ENCODE measurements at regions not wholly inside any gene's neighbourhood (a gene's known extent, or its start where the extent isn't known, plus 50 kb on each side); places are given as distances from the start of the nearest gene placed in this dataset.
"Not testable (repeated sequence)": the region's sequence is repeated elsewhere in the genome, so short reads cannot be mapped to it uniquely, and the experiment has no call there.

DNA sequence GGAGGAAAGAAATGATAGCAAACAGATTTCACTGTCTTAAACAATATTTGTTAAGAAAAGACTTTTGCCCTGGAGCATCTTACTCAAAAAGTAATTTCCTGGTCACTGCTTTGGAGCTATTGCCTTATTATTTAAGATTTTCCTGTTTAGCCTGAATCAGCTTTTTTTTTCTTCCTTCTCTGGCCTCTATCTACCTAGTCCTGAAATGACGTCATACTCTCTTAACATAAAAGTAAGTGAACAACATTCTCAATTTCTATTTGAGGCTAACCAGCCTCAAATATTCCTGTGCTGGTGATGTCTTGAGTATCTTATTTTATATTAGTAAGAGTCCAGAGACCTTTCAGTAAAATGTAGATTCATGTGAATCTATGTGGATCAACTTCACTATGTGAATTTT, 221.9 kb upstream of the ALCAM start:
- no peaks in the 10 kb centered on the region for H4K20me1 ChIP-seq (ENCODE audit: control insufficient read depth, extremely low read depth, insufficient read depth, low read length)
- H3K4me2 ChIP-seq (ENCODE audit: control insufficient read depth, extremely low read depth, insufficient read depth, low read depth, low read length), result no peak overlapping the region
- H3K4me1 ChIP-seq (ENCODE audit: control insufficient read depth, extremely low read depth, insufficient read depth, low read length), result no peaks in the 10 kb centered on the region
- no peak overlapping the region for H2AFZ ChIP-seq (ENCODE audit: control insufficient read depth, low read length)
- TF ChIP-seq, protein P1, sequence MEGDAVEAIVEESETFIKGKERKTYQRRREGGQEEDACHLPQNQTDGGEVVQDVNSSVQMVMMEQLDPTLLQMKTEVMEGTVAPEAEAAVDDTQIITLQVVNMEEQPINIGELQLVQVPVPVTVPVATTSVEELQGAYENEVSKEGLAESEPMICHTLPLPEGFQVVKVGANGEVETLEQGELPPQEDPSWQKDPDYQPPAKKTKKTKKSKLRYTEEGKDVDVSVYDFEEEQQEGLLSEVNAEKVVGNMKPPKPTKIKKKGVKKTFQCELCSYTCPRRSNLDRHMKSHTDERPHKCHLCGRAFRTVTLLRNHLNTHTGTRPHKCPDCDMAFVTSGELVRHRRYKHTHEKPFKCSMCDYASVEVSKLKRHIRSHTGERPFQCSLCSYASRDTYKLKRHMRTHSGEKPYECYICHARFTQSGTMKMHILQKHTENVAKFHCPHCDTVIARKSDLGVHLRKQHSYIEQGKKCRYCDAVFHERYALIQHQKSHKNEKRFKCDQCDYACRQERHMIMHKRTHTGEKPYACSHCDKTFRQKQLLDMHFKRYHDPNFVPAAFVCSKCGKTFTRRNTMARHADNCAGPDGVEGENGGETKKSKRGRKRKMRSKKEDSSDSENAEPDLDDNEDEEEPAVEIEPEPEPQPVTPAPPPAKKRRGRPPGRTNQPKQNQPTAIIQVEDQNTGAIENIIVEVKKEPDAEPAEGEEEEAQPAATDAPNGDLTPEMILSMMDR (optimal IDR thresholded peaks at IDR 0.05 in 1 of 3, IDR thresholded peaks at IDR 0.05 in 1 of 3, conservative IDR thresholded peaks at IDR 0.05 in 1 of 3; ENCODE audit: extremely low read depth in 1 of 3, insufficient read depth in 2 of 3, low read length in 3 of 3), result no peak
- H3K79me2 ChIP-seq (ENCODE audit: control insufficient read depth, insufficient read depth, low read length), result no peaks in the 10 kb centered on the region
- DNase-seq (ENCODE audit: low read depth, low spot score), result no peak
- H3K27me3 ChIP-seq (ENCODE audit: control insufficient read depth, extremely low read depth, insufficient read depth, low read length), result no peaks in the 10 kb centered on the region
- no peaks in the 10 kb centered on the region for H3K9me3 ChIP-seq (ENCODE audit: control insufficient read depth, low read depth, low read length)
- H3K36me3 ChIP-seq (ENCODE audit: control insufficient read depth in 2 of 2, extremely low read depth in 1 of 2, insufficient read depth in 2 of 2, low read length in 2 of 2), result no peaks in the 10 kb centered on the region
- H3K27ac ChIP-seq (ENCODE audit: control insufficient read depth, insufficient read depth, low read length), result no peak overlapping the region
- H3K9ac ChIP-seq (ENCODE audit: control insufficient read depth, extremely low read depth, insufficient read depth, low read length), result no peak overlapping the region
- no peaks in the 10 kb centered on the region for H3K9me1 ChIP-seq (ENCODE audit: control insufficient read depth, extremely low read depth, insufficient read depth, low read length)
- dilution Hi-C loops (cut with MboI; ENCODE audit: extremely low pct_ligation_motif_present, low sequenced_read_pairs), result no loop called here
- no peak for FAIRE-seq
- no peak overlapping the region for H3K4me3 ChIP-seq (ENCODE audit: control insufficient read depth in 2 of 3, extremely low read depth in 1 of 3, insufficient read depth in 2 of 3, low read depth in 1 of 3, low read length in 3 of 3)

DNA sequence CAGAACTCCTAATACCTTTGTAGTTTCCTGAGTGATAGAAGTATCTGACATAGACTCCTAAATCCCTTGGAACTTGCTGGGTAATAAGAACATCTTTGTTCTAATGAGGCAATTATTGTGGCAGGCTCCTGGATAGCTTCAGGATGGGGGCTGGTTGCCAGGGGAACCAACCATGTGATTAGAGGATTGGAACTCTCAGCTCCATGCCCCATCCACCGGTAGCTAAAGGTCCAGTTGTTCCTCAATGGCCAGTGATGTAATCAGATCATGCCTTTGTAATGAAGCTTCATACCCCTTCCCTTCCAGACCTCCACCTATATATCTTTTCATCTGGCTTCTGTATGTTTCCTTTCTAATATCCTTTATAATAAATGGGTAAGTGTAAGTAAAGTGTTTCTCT, 221.2 kb upstream of the ALCAM start:
- no peak for FAIRE-seq
- H3K4me2 ChIP-seq (ENCODE audit: control insufficient read depth, extremely low read depth, insufficient read depth, low read depth, low read length), result no peak overlapping the region

DNA sequence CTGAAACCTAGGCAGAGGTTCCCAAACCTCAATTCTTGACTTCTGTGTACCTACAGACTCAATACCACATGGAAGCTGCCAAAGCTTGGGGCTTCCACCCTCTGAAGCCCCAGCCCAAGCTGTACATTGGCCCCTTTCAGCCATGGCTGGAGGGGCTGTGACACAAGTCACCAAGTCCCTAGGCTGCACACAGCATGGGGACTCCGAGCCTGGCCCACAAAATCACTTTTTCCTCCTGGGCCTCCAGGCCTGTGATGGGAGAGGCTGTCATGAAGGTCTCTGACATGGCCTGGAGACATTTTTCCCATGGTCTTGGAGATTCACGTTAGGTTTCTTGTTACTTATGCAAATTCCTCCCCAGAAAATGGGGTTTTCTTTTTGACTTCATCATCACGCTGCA, 217.5 kb upstream of the ALCAM start:
- H3K4me3 ChIP-seq (ENCODE audit: control insufficient read depth in 2 of 3, extremely low read depth in 1 of 3, insufficient read depth in 2 of 3, low read depth in 1 of 3, low read length in 3 of 3); H3K36me3 ChIP-seq (ENCODE audit: control insufficient read depth in 2 of 2, extremely low read depth in 1 of 2, insufficient read depth in 2 of 2, low read length in 2 of 2); DNase-seq (ENCODE audit: low read depth, low spot score); H3K9me3 ChIP-seq (ENCODE audit: control insufficient read depth, low read depth, low read length); H3K79me2 ChIP-seq (ENCODE audit: control insufficient read depth, insufficient read depth, low read length); H3K9me1 ChIP-seq (ENCODE audit: control insufficient read depth, extremely low read depth, insufficient read depth, low read length); H4K20me1 ChIP-seq (ENCODE audit: control insufficient read depth, extremely low read depth, insufficient read depth, low read length); H2AFZ ChIP-seq (ENCODE audit: control insufficient read depth, low read length); FAIRE-seq; H3K4me2 ChIP-seq (ENCODE audit: control insufficient read depth, extremely low read depth, insufficient read depth, low read depth, low read length); H3K27ac ChIP-seq (ENCODE audit: control insufficient read depth, insufficient read depth, low read length); dilution Hi-C loops (cut with MboI; ENCODE audit: extremely low pct_ligation_motif_present, low sequenced_read_pairs); H3K27me3 ChIP-seq (ENCODE audit: control insufficient read depth, extremely low read depth, insufficient read depth, low read length); H3K4me1 ChIP-seq (ENCODE audit: control insufficient read depth, extremely low read depth, insufficient read depth, low read length); H3K9ac ChIP-seq (ENCODE audit: control insufficient read depth, extremely low read depth, insufficient read depth, low read length): not testable (repeated sequence)

More for the DNA sequence above, 221.2 kb upstream of the ALCAM start:
- no peak overlapping the region for H3K27ac ChIP-seq (ENCODE audit: control insufficient read depth, insufficient read depth, low read length)
- H3K79me2 ChIP-seq (ENCODE audit: control insufficient read depth, insufficient read depth, low read length), result no peaks in the 10 kb centered on the region
- no peaks in the 10 kb centered on the region for H3K9me1 ChIP-seq (ENCODE audit: control insufficient read depth, extremely low read depth, insufficient read depth, low read length)
- H3K9ac ChIP-seq (ENCODE audit: control insufficient read depth, extremely low read depth, insufficient read depth, low read length), result no peak overlapping the region
- no peak overlapping the region for H3K4me3 ChIP-seq (ENCODE audit: control insufficient read depth in 2 of 3, extremely low read depth in 1 of 3, insufficient read depth in 2 of 3, low read depth in 1 of 3, low read length in 3 of 3)
- no peaks in the 10 kb centered on the region for H4K20me1 ChIP-seq (ENCODE audit: control insufficient read depth, extremely low read depth, insufficient read depth, low read length)
- no peaks in the 10 kb centered on the region for H3K27me3 ChIP-seq (ENCODE audit: control insufficient read depth, extremely low read depth, insufficient read depth, low read length)
- no peak overlapping the region for H2AFZ ChIP-seq (ENCODE audit: control insufficient read depth, low read length)
- dilution Hi-C loops (cut with MboI; ENCODE audit: extremely low pct_ligation_motif_present, low sequenced_read_pairs), result no loop called here
- no peaks in the 10 kb centered on the region for H3K9me3 ChIP-seq (ENCODE audit: control insufficient read depth, low read depth, low read length)
- no peaks in the 10 kb centered on the region for H3K4me1 ChIP-seq (ENCODE audit: control insufficient read depth, extremely low read depth, insufficient read depth, low read length)
- TF ChIP-seq, protein P1 (optimal IDR thresholded peaks at IDR 0.05 in 1 of 3, IDR thresholded peaks at IDR 0.05 in 1 of 3, conservative IDR thresholded peaks at IDR 0.05 in 1 of 3; ENCODE audit: extremely low read depth in 1 of 3, insufficient read depth in 2 of 3, low read length in 3 of 3), result no peak
- no peak for TF ChIP-seq EZH2 (IDR thresholded peaks at IDR 0.05; ENCODE audit: low read length)
- no peak for DNase-seq (ENCODE audit: low read depth, low spot score)
- no peaks in the 10 kb centered on the region for H3K36me3 ChIP-seq (ENCODE audit: control insufficient read depth in 2 of 2, extremely low read depth in 1 of 2, insufficient read depth in 2 of 2, low read length in 2 of 2)
